ENCODE measurements at regions not wholly inside any gene's neighbourhood (a gene's known extent, or its start where the extent isn't known, plus 50 kb on each side); places are given as distances from the start of the nearest gene placed in this dataset.
A peak's percentile ranks its signal among the peaks of the same experiment; 100 is the strongest.
"Not testable (repeated sequence)": the region's sequence is repeated elsewhere in the genome, so short reads cannot be mapped to it uniquely, and the experiment has no call there.

DNA sequence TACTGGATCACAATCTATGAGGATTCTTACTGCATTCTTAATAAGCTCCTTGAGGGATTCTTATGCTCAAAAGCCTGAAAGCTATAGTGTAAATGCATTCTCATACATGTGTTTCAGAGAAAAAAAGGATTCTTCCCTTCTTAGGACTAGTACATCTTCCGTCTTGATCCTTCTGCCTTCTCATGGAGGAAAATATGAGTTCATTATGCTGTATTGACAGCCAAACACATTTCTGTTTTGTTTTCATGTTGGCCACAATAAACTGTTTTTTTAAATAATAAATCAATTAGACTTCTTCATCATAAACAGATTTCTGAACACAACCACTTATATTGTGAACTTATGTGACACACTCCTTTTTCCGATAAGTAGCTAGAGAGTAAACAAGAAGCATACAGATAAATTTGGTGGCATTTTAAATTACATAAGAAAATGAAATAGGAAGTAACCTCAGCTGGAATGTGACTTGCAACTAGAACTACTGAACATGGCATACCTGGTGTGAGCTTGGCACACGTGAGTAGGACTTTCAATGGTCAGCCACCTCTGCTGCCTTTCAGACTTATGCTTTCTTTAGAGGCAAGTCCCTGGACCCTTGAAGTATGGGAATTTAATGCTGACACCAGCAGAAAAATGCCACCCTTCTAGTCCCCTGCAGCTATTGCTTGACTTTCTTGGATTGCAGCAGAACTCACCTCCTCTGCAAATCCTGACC, 350.4 kb downstream of the BCKDHB start:
- DNase-seq (ENCODE audit: low spot score): no peak

DNA sequence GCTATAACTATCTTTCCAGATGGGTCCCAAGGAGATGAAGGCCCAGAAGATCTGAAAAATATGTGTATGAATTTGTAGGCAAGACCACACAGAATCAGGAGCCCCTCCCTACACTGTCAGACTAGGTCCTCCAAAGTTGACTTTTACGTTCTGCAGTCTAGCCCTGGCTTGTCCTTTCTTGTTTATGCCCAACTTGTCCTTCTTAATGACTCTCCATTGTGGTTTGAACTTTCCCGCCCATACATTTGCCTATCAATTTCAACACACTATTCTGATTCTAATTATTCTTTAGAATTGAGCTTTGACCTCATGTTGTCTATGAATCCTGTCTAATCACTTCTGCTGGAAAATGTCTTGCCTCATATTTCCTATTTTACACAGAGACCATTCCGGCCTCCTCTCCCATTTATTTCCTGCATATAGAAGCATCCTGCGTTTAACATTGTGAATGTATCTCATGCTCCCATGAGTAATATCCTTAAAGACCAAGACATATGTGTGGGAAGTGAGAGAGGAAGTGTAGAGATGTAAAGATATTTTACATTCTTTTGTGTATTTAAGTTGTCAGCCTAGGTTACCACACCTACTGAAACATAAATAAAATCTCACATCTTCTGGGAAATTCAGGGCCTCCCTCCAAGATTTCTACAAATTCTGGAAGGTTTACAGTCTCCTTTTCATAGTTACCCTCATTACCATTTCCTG, 348.3 kb downstream of the BCKDHB start:
- no peak for DNase-seq (ENCODE audit: low spot score)

DNA sequence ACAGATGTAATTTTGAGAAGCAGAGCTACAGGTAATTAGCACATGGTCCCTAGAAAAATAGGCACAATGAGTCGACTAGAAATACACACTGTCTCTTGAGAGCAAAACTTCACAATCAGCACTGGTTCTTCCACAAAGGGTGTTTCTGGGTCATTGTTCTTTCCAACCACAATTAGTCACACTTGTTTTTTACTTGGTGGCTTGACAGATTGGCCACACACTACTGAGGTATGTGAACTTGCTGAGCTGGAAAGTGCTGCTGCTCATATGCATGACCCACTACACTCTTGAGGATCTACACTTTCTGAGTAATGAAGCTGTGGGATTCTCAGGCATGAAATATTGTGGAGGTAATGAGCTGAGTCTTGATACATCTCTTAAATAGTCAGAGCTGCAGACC, 347.7 kb downstream of the BCKDHB start:
- DNase-seq (ENCODE audit: low spot score): no peak

DNA sequence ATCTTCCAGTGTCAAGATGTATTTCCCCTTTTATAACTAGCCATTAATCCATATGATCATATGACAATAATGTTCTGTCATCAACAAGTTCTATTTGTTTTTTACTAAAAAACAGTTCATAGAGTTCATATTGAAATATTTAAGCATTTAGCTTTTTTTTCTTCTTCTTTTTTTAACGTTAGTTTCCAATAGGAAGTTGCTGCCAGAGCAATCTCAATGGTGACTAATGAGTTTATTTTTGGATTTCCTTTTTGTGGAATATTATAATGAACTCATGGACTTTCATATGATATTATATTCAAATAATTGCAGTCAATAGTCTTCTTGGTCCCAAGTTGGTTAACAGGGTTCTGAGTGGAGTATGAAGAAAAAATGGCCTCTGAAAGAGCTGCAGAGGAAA, 343.3 kb downstream of the BCKDHB start:
- DNase-seq (ENCODE audit: low spot score): no peak

DNA sequence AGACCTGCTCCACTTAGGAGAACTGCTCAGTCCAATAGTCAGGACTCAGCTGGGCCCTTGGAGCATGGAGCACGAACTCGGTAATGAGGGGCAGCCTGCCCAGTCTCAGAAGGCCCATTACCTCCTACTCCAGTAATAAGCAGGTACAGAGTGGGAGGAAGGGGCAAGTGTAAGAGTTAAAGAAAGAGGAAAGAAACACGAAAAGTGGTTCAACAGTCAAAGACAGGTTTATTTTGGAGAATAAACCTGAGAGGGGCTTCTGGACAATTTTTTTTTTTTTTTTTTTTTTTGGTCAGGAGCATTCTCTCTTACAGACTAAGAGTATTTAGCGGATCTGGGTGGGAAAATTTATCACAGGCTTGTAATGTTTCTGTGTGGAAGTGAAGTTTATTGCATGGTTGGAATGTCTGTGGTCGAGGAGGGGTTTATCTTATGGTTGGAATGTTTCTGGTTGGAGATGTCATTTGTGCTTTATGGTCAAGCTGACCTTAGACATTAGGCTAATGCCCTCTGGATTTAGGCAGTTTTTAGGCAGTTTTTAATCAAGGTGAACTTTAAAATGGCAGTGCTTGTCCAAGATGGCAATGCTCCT, 340.1 kb downstream of the BCKDHB start:
- DNase-seq (ENCODE audit: low spot score): no peak

DNA sequence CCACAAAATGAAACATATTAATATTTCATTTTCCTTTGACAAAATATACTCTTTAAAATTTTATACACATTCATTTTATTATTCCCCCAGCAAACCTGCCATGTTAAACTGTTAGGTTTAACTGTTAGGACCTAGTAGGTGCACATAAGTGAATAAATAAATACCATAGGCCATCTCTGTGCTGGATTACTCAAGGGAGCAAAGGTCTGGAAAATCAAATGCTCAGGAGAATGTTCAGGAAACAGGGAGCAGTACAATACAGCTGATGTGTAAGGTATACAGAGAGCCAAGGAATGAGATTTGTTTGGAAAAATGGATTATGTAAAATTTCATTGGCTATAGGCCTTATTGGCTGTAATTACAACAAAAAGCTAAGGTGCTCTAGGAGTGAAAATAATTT, 339.3 kb downstream of the BCKDHB start:
- no peak for DNase-seq (ENCODE audit: low spot score)

DNA sequence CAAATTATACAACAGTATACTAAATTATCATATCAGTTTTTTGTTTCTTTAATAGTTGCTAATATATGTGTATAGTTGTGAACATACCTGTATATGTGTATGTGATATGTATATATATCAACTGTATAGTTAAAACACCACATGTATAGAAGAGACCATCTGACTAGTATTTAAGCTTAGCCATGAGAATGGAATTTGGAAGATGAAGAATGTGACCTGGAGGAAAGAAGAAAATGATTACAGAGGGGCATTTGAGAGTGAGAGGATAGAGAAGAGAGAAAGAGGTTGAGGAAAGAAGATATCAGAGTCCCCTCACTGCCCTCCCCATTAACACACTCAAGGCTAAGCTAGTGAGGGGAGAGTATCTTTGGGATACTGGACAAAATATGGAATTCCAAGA, 335.9 kb downstream of the BCKDHB start:
- DNase-seq (ENCODE audit: low spot score): no peak

DNA sequence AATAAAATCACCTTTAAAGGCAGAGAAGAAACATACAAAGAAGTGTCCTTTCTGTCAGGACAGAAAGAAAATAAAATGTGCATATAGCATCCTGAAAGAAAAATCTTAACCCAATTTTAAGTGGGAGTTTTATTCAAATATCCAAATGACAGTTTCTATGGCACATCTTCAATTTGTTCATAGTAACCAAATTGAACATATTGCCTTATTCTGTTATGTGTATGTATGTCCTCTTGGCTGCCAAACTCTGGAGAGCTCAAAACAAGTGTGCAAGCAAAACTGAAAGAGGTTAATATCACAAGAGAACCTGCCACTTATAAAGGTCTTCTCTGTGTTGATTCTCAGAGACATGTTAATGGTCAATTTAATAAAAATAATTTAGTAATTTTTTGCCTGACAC, 334.7 kb downstream of the BCKDHB start:
- no peak for DNase-seq (ENCODE audit: low spot score)

DNA sequence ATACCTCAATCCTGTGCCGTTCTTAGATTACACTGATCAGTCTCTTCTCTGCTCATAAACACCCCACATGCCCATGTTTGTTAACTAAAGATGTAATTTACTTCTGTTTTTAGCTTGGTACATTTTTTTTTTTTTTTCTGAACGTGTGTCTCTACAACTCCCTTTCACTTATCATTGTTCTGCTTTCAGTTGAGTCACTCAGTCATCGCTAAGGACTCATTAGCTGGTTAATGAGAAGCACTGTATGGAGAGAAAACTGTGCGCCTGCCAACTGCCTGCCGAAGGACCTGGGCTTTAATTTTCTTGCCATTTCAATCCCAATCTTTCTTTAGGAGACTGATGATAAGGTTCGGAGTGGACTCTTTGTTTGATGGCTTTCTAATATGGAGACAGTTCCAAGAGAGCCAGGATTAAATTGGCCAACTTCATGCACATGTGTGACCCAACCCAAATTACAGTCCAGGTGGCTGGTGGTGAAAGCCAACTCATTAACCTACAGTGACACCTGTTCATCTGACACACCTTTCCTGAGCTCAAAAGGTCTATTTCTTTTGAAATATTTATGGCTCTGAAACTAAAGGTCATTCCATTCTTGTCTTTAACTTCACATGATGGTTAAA, 334.1 kb downstream of the BCKDHB start:
- DNase-seq (ENCODE audit: low spot score): no peak

DNA sequence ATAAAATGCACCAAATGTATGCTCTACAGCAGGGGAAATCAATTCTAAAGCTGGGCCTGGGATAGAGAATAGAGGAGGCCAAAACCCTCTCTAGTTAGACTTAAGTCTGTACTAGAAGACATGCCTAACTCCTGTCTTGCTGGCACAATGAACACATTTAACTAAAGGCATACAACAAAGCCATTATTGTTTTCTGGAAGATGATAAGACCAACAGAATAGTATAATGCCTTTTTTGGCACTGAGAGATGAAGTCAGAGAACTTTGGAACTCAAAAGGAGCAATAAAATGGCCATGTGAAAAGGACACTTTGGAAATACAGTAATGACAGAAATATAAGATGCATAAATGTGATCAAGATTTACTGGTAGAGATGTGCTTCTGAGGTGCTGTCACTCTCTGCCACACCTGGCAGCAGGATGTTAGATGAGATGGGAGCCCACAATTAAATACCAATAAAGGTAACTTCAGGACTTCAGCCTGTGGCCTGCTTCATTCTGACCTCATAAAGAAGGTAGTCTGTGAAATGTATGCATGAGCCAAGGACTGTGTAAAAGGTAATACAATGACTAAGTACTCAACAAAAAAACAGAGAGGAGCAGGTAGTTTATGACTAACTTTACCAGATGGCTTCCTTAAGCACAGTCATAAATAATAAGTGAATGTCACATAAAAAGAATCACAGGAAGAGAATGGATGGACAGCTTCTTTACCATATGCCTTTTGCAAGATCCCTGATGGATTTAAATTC, 333.4 kb downstream of the BCKDHB start:
- DNase-seq (ENCODE audit: low spot score): no peak

DNA sequence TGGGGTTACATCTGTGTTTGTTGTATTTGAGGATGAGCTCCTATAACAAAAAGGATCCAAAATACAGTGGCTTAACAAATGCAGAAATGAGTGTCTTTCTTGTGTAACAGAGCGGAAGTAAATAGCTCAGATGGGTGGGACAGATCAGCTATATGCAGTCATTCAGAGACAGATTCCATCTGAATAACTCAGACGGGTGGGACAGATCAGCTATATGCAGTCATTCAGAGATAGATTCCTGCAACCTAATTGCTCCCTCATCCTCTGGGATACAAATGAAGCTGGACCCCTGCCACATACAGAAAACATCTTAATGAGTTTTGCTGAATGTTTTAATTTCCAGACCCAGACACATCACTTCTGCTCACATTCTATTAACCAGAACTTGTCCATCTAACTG, 332.3 kb downstream of the BCKDHB start:
- peak; percentile 5 for DNase-seq (ENCODE audit: low spot score)

DNA sequence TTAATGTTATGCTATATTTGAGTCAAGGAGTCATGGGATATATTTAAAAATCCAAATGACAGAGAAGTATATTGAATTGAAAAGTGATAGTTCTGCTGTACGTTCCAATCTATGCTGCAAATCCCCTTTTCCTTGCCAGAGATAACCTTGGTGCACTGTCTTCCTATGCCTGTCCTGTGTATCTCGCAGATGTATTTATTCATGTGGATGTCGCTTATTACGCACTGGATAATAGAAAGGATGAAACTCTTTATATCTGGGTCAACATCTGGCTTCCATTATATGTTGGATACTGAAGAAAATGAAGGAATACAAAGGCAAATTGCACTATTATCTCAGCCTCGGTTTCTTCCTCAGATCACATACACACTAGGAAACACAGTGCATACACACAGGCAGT, 331.3 kb downstream of the BCKDHB start:
- DNase-seq (ENCODE audit: low spot score): no peak

DNA sequence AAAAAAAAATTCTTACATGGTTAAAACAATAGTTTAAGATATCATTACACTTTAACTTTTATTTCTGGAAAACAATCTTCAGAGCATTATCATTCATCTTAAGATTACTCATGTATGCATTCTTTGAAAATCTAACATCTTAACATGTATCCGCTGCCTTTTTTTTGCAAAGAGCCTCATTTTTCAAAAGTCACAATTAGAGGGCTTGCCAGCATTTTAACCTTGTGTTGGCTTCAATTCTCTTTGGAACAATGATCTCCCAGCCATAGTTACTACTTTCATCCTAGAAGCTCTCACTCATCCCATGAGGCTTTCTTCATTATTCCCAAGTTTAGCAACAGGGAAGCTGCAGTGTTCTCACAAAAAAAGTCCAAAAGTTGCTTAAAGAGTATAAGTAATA, 330.8 kb downstream of the BCKDHB start:
- DNase-seq (ENCODE audit: low spot score): no peak

DNA sequence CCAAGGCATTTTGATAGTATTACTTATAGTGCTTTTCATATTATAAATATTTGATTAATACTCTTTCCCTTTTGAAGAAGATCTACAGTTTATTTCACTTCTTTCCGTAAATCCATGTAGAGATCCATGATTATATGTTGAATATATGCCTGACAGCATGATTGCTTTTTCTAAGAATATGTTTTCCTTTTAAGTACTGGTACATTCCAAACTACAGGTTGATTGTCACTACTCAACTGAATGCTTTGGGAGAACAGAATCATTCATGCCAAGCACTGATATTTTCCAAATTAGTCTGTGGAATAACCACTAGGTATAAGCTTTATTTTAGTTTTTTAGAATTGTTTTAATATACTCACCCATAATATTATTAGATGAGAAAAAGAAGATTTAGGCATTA, 330.2 kb downstream of the BCKDHB start:
- DNase-seq (ENCODE audit: low spot score): no peak

DNA sequence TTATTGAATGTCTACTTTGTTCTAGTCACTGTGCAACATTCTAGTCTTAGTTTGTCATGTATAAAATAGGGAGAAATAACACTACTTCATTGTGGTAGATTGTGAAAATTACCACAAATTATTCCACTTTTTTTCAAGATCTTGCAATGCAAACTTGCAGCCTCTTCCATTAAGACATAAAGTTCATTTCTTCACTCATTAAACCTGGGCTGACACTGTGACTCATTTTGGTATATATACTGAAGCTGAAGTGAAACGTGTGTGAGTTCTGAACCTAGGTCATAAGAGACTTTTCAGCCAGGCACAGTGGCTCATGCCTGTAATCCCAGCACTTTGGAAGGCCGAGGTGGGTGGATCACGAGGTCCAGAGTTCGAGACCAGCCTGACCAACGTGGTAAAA, 329.0 kb downstream of the BCKDHB start:
- DNase-seq (ENCODE audit: low spot score): no peak

DNA sequence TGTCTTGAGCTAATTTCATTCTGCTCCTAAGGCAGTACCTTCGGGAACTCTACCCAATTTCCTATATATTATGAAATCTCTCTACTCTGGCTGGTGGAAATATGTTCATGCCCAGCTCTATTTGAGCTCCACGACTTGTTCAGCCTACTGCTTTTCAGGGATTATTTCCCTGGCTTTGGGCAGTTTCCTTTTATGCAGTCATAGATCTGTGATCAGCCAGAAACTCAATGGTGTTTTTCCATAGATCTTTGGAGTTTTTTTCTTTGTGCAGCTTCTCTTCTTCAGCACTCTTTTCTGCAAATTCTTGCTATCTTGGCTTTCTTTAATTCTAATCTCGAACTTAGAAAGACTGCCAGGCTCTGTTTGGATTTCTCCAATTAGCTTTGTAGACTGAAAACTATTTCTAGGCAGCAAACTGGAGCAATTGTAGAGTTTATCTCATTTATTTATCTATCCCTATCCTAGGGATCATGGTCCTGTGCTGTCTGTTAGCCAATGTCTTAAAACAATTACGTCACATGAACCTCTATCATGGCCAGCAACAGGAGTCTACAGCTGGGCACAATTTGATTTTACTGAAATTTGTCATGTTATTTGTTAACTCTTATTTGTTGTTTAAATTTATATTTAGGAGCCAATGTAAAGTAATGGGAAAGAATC, 328.4 kb downstream of the BCKDHB start:
- peak; percentile 2 for DNase-seq (ENCODE audit: low spot score)

DNA sequence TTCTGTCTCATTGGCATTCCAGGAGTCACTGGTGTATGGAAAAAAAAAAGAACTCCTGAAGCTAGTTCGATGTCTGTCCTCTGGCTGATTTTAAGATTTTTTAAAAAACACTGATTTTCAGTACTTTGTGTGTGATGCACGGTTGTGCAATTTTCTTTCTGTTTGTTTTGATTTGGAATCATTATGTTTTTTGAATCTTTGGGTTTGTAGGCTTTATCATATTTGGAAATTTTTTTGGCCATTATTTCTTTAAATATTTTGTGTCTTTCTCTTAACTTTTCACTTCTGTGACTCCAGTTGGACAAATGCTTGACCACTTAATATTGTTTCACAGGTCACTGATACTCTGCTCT, 327.2 kb downstream of the BCKDHB start:
- DNase-seq (ENCODE audit: low spot score): no peak

DNA sequence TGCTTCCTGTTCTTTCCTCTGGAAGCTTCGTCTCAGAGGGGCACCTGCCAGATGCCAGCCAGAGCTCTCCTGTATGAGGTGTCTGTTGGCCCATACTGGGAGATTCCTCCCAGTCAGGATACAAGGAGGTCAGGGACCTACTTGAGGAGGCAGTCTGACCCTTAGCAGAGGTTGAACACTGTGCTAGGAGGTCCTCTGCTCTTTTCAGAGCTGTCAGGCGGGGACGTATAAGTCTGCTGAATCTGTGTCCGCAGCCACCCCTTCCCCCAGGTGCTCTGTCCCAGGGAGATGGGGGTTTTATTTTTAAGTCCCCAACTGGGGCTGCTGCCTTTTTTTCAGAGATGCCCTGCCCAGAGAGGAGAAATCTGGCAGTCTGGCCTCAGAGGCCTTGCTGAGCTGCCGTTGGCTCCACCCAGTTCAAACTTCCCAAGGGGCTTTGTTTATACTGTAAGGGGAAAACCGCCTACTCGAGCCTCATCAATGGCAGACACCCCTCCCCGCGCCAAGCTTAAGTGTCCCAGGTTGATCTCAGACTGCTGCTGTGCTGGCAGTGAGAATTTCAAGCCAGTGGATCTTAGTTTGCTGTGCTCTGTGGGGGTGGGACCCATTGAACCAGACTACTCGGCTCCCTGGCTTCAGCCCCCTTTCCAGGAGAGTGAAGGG, 326.7 kb downstream of the BCKDHB start:
- no peak for DNase-seq (ENCODE audit: low spot score)

DNA sequence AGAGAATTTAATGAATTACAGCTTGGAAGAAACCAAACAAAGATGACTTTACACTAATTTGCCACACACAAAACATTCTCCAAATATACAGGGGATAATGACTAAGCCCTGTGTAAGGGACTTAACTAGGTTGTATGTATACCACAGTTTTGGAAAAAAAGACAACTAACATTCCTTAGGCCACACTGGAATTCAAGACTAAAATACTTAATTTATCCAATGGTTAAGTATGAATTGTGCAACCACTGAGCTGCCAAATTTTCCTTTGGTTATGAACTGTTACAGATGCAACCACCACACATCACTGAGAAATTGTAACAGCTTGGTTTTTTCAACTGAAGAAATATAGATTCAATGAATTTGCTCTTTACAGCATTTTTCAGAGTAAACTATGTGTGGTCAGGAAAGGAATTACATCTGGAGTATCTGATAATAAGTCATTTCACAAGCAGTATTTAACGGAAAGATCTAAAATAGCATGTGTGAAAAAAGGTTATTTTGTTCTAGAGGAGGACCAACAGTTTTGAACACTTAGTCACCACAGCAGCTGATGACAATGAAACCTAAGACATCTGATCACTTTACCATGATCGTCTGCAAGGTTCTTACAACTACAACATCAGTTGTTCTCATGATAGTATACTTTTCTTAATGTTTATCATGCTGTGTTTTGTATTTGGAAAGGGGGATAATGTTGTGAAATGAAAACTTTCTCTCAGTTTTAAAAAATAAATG, 318.8 kb downstream of the BCKDHB start:
- DNase-seq (ENCODE audit: low spot score): no peak

DNA sequence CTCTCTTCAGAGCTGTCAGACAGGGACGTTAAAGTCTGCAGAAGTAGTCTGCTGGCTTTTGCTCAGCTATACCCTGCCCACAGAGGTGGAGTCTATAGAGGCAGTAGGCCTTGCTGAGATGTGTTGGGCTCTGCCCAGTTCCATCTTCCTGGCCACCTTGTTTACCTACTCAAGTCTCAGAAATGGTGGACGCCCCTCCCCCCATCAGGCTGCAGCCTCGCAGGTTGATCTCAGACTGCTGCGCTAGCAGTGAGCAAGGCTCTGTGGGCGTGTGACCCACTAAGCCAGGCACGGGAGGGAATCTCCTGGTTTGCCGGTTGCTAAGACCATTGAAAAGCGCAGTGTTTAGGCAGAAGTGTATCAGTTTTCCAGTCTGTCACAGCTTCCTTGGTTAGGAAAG, 305.0 kb downstream of the BCKDHB start:
- no peak for DNase-seq (ENCODE audit: low spot score)

DNA sequence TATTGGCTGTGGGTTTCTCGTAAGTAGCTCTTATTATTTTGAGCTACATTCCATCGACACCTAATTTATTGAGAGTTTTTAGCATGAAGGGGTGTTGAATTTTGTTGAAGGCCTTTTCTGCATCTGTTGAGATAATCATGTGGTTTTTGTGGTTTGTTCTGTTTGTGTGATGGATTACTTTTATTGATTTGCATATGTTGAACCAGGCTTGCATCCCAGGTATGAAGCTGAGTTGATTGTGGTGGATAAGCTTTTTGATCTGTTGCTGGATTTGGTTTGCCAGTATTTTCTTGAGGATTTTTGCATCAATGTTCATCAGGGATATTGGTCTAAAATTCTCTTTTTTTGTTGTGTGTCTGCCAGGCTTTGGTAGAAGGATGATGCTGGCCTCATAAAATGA, 301.5 kb downstream of the BCKDHB start:
- DNase-seq (ENCODE audit: low spot score): not testable (repeated sequence)

Measured in HuH-7 (cell line).